Endometrium (tissue), 2 donors: ENCODE measurements at regions not wholly inside any gene's neighbourhood (a gene's known extent, or its start where the extent isn't known, plus 50 kb on each side); places are given as distances from the start of the nearest gene placed in this dataset.
A peak's percentile ranks its signal among the peaks of the same experiment; 100 is the strongest.
"Not testable (repeated sequence)": the region's sequence is repeated elsewhere in the genome, so short reads cannot be mapped to it uniquely, and the experiment has no call there.

Source experiments
- FAIRE-seq: peaks from 2 replicates; lab custom pipeline; 2012; peaks lifted over from hg19 to GRCh38; lab: Jason Lieb, UNC
- donor health status: control.
- donor health status: control.

DNA sequence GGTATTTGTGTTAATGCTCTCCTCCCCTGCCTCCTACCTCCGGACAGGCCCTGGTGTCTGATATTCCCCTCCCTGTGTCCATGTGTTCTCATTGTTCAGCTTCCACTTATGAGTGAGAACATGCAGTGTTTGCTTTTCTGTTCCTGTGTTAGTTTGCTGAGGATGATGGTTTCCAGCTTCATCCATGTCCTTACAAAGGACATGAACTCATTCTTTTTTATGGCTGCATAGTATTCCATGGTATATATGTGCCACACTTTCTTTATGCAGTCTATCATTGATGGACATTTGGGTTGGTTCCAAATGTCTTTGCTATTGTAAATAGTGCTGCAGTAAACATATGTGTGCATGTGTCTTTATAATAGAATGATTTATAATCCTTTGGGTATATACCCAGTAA, 105.2 kb upstream of the SNX2 start:
- FAIRE-seq = not testable (repeated sequence)

DNA sequence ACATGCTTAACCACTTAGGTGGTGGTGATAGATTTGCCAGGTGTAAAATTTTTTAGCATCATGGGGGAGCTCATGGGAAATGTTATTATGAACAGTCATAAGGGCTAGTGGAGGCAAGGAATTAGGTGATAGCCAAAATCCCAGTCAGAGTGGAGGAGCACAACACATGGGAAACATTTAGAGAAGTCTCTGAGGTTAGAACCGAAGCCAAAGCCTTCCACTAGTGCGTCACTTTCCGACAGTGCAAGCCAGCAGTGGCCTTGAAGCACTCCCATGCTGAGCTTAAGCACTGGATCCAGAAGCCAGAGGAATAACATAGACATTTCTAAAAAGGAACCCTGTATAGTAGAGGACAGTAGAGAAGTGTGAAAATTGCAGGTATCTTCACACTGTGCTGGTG, 101.5 kb upstream of the SNX2 start:
- FAIRE-seq = no peak

DNA sequence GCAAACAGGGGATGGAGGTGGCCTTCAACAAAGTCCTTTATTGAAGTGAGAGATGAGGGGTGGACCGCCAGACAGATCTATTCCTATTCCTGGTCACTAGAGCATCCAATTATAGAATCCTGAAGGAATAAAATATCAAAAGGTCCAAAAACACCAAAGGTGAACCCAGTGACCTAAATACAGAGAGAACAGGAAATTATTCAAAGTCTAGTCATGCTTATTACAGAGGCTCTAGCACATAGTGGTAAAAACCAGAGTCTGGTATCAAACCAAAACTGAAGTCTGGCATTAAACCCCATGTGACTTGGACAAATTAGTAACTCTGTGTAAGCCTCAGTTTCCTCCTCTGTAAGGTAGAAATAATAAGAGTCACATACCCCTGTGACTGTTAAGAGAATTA, 100.5 kb upstream of the SNX2 start:
- no peak for FAIRE-seq

DNA sequence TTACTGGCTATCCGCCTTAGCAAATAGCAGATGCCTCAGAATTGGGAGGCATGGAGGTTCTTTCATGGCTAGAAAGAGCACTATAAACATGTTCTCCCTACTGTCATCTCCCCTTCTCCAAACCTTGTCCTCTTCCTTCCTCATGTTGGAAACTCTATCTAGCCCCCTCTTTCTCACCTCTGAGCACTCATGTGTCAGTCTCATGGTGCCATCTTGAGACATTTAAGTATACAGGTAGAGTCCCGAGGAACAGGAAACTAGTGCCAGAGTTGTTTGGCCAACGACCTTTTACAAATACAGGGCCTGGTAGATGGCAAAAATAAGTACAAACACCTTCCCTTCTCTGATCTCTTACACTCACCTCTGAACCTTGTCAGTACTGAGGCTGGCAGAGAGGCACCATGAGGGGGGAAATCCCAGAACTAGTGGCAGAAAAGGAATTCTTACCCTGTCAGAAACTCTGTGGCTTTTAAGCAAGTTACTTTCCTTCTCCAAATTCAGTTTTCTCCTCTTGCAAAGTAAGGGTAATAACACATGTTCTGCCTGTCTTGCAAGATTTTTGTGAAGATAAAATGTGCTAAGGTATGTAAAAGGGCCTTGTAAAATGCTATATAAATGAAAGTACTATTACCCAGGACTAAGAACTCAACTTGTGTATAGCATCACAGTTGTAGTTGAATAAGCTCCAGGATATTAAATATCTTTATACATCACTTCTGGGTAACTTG, 94.1 kb upstream of the SNX2 start:
- no peak for FAIRE-seq

DNA sequence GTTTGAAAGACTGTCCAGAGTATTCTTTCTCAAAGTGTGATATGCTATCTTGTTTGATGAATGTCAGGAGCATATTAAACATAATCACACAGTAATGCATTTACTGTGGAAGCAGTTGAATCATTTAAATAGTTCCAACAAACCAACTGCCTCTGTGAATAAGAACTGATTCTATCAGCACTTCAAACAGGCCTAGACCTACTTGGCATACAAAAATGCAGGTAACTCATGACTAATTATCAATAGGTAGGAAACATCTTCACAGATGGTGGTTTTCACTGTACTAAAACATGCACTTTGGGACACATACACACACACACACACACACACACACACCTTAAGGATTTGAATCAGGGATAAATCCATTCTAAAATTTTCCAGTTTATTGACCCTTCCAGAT, 91.2 kb upstream of the SNX2 start:
- FAIRE-seq = no peak

DNA sequence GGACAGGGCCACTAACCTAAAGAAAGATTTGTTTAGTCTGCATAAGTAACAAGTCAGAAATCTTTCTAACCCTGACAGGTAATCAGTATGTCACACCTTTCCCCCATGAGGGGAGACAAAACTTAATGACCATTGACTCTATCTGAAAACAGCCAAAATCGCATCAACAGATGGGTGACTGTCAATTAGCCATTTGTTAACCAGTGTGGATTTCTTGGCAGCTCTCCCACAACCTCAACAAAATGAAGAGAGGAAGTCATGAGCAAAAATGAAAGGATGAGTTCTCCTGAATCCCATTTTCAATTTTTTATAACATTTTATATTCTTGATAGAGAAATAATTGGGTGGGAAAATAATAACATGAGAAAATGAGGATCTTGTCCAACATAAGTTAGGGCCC, 84.6 kb upstream of the SNX2 start:
- no peak for FAIRE-seq

DNA sequence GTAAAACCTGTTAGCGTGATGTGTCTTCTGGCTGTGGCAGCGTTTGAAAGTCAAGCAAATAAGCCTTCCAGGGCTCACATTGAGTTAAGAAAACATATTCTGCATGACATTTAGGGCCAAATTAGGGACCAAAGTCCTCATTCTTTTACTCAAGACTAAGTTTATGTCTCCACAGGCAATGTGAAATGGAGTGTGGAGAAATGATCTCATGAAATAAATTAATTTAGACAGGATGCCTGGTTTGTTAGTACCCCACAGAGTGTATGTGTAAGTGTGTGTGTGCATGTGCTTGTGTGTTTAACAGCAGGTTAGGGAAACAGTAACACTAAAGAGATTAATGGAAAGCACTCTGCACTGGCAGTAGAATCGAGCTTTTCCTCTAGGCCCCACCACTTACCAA, 82.9 kb upstream of the SNX2 start:
- FAIRE-seq = no peak

DNA sequence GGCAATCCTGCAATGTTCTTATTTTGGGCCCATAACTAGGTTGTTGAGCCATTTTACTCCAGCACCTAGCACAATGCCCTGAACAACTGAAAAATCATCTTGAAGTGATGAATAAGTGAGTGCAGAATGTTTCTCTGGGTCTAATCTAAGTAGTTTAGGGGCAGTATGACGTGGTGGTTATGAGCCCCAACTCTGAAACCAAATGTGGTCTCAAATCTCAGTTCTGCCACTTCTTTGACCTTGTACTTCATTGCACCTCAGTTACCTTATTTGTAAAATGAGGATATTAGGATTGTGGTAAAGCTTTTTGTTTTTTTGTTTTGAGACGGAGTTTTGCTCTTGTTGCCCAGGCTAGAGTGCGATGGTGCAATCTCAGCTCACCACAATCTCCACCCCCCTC, 80.9 kb upstream of the SNX2 start:
- no peak for FAIRE-seq

DNA sequence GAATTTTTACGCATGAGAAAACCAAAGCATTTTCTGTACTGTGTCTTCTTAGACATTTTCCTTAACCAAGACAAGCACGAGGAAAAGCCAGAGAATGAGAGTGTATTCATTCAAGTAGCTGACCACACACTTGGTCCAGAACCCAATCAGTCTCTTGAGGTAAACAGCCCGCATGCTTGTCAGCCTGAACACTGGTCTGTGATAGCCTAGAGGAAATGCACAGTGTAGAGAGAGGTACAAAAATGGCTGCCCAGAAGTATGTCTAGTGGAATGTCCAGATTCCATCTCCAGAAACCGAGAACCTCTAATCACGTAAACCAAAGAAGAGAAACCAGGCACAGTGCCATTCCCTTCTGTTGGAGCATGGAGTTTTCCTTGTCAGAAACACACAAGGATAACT, 80.0 kb upstream of the SNX2 start:
- FAIRE-seq = no peak

DNA sequence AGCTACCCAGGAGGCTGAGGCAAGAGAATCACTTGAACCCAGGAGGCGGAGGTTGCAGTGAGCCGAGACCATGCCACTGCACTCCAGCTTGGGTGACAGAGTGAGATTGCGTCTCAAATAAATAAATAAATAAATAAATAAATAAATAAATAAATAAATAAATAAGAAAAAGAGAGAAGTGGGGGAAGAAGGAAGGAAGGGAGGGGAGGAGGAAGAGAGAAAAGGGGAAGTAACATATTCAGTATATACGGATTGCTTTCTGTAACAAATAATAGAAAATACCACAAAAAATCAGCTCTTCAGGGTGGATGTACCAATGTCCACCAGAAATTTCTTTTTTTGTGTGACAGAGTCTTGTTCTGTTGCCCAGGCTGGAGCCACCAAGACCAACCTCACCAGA, 78.1 kb upstream of the SNX2 start:
- not testable (repeated sequence) for FAIRE-seq

DNA sequence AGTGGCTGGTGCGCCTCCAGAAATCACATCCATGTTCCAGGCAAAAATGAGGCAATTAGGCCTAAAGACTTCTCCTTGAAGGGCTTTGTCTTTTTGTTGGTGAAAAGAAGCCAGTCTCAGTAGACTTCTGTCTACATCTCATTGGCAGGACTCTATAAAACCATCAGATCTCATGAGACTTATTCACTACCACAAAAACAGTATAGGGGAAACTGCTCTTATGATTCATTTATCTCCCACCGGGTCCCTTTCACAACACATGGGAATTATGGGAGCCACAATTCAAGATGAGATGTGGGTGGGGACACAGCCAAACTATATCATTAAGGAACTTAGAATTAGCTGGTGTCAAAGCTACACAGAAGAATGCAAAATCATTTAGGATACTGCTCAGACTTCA, 77.7 kb upstream of the SNX2 start:
- FAIRE-seq = no peak

DNA sequence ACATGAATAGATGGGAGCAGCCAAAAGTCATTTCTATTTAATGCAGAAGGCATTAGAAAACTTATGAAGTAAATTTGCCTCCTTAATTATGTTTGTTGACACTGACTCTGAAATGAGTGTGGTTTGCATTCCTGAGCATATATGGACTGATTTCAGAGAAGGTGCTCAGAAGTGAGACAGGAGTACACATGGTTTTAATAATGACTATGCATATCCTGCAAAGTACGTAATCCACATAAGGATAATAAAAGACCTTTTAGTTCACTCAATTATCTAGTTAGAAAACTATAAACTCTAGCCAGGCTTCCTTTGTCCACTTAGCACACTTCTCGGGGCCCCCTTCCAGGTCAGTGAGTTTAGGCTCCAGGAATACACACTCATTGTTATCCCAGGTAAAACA, 75.7 kb upstream of the SNX2 start:
- no peak for FAIRE-seq

DNA sequence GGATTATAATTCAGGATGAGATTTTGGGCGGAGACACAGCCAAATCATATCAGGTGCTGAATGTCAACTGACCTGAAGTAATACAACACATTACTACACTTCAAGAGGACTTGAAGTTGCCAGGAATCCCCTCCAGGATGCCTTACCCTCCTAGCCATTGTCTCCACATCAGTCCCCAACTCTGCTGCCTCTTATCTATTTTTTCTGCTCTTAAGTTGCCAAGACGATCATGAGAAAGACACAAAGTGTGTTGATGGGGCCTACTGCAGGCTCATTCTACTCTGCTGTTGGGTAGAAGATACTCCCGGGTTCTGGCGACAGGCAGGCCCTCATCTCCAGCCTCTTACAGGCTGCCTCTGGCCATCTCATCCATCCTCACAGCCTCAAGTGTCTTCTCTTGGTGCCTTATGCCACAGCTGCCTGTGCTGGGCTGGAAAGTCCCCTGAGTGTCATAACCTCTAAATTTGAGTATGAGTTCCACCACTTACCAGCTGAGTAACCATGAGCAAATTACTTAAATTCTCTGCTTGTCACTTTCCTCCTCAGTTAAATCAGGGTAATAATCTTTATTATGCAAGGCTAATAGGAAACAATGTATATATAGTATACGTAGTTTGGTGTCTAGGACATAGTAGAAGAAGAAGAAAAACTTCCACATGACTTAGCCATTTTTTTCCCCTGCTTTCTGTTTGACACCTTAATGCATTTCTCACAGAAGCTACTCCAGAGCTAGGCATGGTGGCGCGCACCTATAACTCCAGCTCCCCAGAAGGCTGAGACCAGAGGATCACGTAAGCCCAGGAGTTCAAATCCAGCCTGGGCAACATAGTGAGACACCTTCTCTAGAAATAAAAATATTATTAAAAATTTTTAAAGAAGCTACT, 73.0 kb upstream of the SNX2 start:
- no peak for FAIRE-seq

DNA sequence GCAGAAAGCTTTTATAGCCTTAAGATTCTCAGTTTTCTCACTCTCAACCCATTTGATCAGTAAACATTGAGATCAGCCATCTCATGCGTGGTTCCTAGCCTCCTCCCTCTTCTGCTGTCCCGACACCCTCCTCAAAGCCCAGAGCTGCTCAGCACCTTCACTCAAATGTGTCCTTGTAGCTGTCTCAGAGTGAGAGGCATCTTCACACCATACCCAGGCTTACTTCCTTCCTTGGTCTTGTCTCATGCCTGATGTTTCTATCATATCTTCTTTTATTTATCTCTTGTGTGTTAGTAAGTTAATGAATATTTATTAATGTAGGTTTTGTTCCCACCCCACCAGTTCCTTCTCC, 72.4 kb upstream of the SNX2 start:
- FAIRE-seq = no peak

DNA sequence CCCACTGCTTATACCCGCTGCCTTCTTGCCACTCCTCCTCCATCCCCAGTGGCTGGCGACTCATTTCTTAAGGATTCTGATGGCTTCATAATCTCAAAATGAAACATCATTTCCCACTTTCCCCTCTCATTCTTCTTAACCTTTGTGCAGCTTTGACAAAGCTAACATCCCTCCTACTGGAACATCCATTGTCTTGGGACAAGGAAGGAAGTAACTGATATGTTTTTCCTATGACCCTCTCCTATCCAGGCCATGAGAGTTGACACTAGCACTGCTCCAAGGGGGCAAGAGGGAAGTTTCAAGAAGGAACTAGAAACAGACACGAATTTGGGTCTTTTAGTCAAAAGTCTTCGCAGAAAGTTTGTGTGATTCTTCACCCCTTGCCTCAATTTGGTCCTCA, 71.7 kb upstream of the SNX2 start:
- FAIRE-seq = no peak

DNA sequence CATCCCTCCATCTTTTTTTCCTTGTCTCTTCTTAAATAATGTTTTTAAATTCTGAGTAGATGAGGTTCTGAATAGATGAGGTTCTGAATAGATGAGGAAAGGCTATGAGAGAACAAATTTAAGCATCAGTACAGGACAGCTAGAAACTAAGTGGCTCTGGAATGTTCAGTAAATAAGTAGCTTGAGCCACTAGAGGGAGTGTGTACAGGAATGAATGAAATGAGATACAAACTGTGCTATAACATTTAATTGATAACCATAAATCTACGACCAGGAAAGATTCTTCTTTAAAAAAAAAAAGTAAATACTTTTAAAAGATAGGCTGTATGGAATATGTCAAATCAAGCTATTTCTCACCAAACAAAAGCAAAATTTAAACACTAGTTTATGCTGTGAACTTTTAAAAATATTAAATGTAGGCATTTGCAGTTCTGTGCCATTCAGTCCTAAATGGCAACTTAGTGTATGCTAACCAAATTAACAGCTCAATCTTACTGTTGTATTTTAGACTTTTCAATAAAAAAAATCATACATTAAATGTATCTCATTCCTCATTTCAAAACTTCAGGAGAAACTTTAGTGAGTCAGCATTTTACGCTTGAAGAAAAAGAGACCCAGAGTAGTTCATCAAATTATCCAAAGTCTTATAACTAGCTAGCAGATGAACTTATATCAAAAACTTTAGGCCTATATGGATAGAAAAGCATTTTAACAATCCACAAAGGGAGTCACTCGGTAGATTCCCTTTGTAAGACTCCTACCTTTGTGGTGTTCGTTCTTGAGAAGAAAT, 70.4 kb upstream of the SNX2 start:
- FAIRE-seq = peak; percentile 50

DNA sequence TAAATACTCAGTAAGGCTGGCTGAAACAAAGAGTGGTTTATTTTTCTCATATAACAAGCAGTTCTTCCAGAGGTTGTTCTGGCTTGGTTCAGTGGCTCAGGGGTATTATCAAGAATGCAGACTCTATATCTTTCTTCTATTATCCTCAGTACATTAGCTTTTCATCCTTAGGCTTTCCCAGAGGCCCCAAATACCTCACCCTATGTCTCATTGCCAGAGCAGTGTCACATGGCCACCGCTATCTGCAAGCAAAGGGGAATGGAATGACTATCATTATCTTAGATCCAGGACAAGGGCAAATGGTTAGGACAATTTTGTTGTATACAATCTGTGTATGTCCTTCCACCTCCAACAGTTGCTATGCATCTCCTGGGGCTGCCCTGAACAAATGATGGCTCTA, 69.0 kb upstream of the SNX2 start:
- no peak for FAIRE-seq

DNA sequence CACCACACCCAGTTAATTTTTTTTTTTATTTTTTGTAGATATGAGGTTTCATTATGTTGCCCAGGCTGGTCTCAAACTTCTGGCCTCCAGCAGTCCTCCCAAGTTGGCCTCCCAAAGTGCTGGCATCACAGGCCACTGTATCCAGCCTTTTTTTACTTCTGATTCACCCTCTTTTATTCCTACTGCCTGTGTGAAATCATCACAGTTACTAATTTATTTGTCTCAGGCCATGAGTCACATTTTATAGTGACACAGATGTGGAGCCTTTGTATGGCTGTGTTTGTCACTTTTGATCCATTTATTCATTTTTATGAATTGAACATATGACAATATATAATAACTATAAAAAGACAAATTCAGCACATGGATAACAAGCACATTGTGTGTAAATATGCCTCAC, 67.1 kb upstream of the SNX2 start:
- no peak for FAIRE-seq

DNA sequence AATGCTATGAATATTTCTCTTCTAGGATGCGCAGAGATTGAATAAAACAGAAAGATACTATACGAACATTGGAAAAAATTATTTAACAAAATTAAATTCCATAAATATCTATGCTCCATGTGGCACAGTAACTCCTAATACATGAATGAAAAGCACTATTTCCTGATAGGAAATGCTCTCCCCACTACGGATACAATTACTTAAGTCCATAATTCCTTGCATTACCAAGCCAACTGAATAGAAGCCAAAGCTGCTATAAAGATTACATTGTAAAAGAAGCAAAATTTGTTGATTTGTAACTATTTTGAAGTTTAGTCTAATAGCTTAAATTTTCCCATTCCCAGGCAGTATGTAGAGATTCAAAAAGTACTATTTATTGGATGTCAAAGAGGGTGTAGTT, 61.8 kb upstream of the SNX2 start:
- FAIRE-seq = no peak

DNA sequence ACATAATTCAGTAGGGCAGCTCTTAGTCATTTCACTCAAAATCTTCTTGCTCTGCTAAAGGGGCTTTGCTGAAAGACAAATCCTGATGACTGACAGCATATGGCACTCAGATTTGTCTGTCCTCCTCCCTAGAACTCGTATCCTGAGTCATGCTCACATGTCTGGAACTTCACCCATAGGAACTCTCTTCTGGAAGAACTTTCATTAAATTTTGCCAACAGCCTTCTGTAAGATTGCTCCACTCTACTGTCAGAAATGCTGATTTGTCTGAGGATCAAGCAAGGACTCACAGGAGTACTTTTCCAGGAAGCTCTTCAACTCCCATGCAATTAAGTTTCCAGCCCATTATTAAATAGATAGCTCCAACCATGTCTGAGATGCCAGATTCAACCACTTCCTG, 59.8 kb upstream of the SNX2 start:
- FAIRE-seq = no peak

DNA sequence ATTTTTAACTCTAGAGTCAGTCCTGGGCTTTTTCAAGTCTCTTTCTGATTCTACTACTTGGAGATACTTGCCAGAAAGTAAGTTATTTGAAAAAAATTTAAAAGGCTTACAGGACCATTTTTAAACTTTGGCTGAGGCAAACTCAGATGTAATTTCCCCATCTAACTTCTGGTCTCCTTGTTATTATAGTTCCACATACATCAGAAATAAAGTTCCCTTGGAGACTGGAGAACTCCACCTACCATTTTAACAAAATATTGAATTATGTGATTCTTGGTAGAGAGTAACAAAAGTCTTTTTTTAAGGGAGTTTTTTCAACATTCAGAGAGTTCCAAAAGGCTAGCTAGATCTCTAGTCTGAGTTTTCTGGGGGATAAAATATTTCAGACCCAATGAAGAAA, 56.3 kb upstream of the SNX2 start:
- no peak for FAIRE-seq

DNA sequence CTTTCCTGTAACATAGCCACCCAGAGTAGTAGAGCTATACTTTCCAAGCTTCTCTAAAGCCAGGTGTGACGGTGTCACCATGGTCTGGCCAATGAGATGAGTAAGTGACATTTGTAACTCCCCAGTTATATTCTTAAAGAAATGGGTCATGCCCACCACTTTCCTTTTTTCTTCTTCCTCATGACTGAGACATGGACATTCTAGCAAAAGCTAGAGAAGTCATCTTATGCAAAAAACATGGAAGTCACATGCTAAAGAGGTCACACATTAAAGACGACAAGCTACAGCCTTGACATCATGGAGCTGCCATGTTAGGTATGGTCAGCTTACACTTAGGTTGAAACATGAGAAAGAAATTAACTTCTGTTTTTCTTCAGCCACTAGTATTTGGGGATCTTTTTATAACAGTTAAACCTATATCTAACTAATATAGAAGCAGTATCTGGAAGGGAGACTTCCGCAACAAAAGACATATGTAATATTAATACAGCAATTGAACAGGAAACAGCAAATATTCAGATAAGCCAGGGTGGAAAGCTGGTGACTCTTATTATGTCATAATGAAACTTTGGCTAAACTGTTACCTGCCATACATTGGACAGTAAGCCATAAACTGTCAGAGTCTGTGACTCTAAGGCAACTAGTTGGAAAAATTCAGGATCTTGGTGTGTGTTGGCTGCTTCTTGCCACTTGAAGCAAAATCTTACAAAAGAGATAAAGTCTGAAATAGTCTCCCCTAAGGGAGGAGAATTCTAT, 54.7 kb upstream of the SNX2 start:
- FAIRE-seq = no peak
